Stomach (tissue), 4 donors: ENCODE measurements at regions not wholly inside any gene's neighbourhood (a gene's known extent, or its start where the extent isn't known, plus 50 kb on each side); places are given as distances from the start of the nearest gene placed in this dataset.

Experiments used
- CTCF ChIP-seq, 7 experiments: fragments of 450-650 bp in 4 of 7; fragments of 200-600 bp in 3 of 7; sonication (generic) in 3 of 7; IDR thresholded peaks; one replicate each; pipeline ENCODE4 v1.5.1; 2016 to 2019; ENCODE audit warnings: antibody characterized with exemption in 7 of 7, control low read depth in 2 of 7, mild to moderate bottlenecking in 1 of 7
- POLR2A ChIP-seq, 4 donors: fragments of 450-650 bp; IDR thresholded peaks; one replicate each; pipeline ENCODE4 v1.6.1; 2016; ENCODE audit warnings: antibody characterized with exemption in 4 of 4, control low read depth in 2 of 4, mild to moderate bottlenecking in 1 of 4, moderate library complexity in 1 of 4

GRCh38 chr5:171592736-171593135 lies 173.3 kb downstream of the FGF18 start:
- TF ChIP-seq CTCF (IDR thresholded peaks at IDR 0.05) (no peak), POLR2A (IDR thresholded peaks at IDR 0.05) (no peak)
